SH-SY5Y (cell line): ENCODE measurements at regions not wholly inside any gene's neighbourhood (a gene's known extent, or its start where the extent isn't known, plus 50 kb on each side); places are given as distances from the start of the nearest gene placed in this dataset.

Experiments used
- GATA2 ChIP-seq: IDR thresholded peaks from 2 replicates; pipeline ENCODE4 v1.6.1; 2011; ENCODE audit warnings: mild to moderate bottlenecking, low read depth, low read length
- GATA3 ChIP-seq: IDR thresholded peaks from 2 replicates; pipeline ENCODE4 v1.6.1; 2011; ENCODE audit warnings: low read depth, mild to moderate bottlenecking, low read length, moderate library complexity

GRCh38 chr1:56137090-56137489 is 442.3 kb downstream of the PLPP3 start:
- TF ChIP-seq GATA3 (no peak), GATA2 (no peak)
